Neural progenitor cell (in vitro differentiated cells): ENCODE measurements at regions not wholly inside any gene's neighbourhood (a gene's known extent, or its start where the extent isn't known, plus 50 kb on each side); places are given as distances from the start of the nearest gene placed in this dataset.
"Not testable (repeated sequence)": the region's sequence is repeated elsewhere in the genome, so short reads cannot be mapped to it uniquely, and the experiment has no call there.

ENCODE experiments used
- DNase-seq: peaks from one replicate; pipeline ENCODE4 v3.0.0-alpha.2; 2016; ENCODE audit warnings: low spot score
- H2AFZ ChIP-seq: fragments of 200-600 bp; sonication (generic); replicated peaks from 2 replicates; pipeline ENCODE4 v1.6.1; 2016; ENCODE audit warnings: antibody characterized with exemption
- H3F3A ChIP-seq: fragments of 200-600 bp; sonication (generic); 2 replicates; pipeline ENCODE4 v1.6.1; 2016; ENCODE audit warnings: antibody characterized with exemption, low read depth
- H3K27ac ChIP-seq: fragments of 200-600 bp; sonication (generic); 2 replicates; pipeline ENCODE4 v1.5.1; 2016; ENCODE audit warnings: mild to moderate bottlenecking
- H3K27me3 ChIP-seq: fragments of 200-600 bp; sonication (generic); 2 replicates; pipeline ENCODE4 v1.6.1; 2016; ENCODE audit warnings: mild to moderate bottlenecking, moderate library complexity
- H3K36me3 ChIP-seq: fragments of 200-600 bp; sonication (generic); 2 replicates; pipeline ENCODE4 v1.5.1; 2016
- H3K4me1 ChIP-seq: fragments of 200-600 bp; sonication (generic); 2 replicates; pipeline ENCODE4 v1.6.1; 2016; ENCODE audit warnings: mixed run types
- H3K4me2 ChIP-seq: fragments of 200-600 bp; sonication (generic); 2 replicates; pipeline ENCODE4 v1.6.1; 2016
- H3K4me3 ChIP-seq: fragments of 200-600 bp; sonication (generic); 2 replicates; pipeline ENCODE4 v1.5.1; 2016
- H3K79me2 ChIP-seq: fragments of 200-600 bp; sonication (generic); 2 replicates; pipeline ENCODE4 v1.6.1; 2016; ENCODE audit warnings: low read depth
- H3K9ac ChIP-seq: fragments of 200-600 bp; sonication (generic); 2 replicates; pipeline ENCODE4 v1.6.1; 2016
- H3K9me3 ChIP-seq: fragments of 200-600 bp; sonication (generic); 2 replicates; pipeline ENCODE4 v1.5.1; 2016; ENCODE audit warnings: low read depth
- H4K20me1 ChIP-seq: fragments of 200-600 bp; sonication (generic); 2 replicates; pipeline ENCODE4 v1.6.1; 2016; ENCODE audit warnings: low read depth
- H3K27ac Mint-ChIP-seq: 3 replicates; pipeline ENCODE4 v1.8.0; 2021; ENCODE audit warnings: mixed read lengths
- H3K27me3 Mint-ChIP-seq: 2 replicates; pipeline ENCODE4 v1.8.0; 2022; ENCODE audit warnings: low read depth, mild to moderate bottlenecking, inconsistent platforms, moderate library complexity, mixed read lengths; ENCODE audit not compliant: insufficient read depth
- H3K36me3 Mint-ChIP-seq: 3 replicates; pipeline ENCODE4 v1.8.0; 2021; ENCODE audit warnings: mixed read lengths
- H3K4me1 Mint-ChIP-seq: 3 replicates; pipeline ENCODE4 v1.8.0; 2021; ENCODE audit warnings: mixed read lengths
- H3K4me3 Mint-ChIP-seq: 3 replicates; pipeline ENCODE4 v1.8.0; 2021; ENCODE audit warnings: mild to moderate bottlenecking, moderate library complexity, mixed read lengths
- H3K9me3 Mint-ChIP-seq: 3 replicates; pipeline ENCODE4 v1.8.0; 2020; ENCODE audit warnings: mixed read lengths
- EZH2 ChIP-seq: fragments of 200-600 bp; sonication (generic); IDR thresholded peaks from 2 replicates; pipeline ENCODE4 v1.6.1; 2017; ENCODE audit warnings: antibody characterized with exemption, mild to moderate bottlenecking, moderate library complexity
- EZH2phosphoT487 ChIP-seq: fragments of 200-600 bp; sonication (generic); IDR thresholded peaks from 2 replicates; pipeline ENCODE4 v1.6.1; 2017; ENCODE audit warnings: antibody characterized with exemption
- TF ChIP-seq, protein P1 (sequence below): fragments of 200-600 bp; sonication (generic); IDR thresholded peaks from 2 replicates; pipeline ENCODE4 v1.5.1; 2017; ENCODE audit warnings: antibody characterized with exemption, mild to moderate bottlenecking

DNA sequence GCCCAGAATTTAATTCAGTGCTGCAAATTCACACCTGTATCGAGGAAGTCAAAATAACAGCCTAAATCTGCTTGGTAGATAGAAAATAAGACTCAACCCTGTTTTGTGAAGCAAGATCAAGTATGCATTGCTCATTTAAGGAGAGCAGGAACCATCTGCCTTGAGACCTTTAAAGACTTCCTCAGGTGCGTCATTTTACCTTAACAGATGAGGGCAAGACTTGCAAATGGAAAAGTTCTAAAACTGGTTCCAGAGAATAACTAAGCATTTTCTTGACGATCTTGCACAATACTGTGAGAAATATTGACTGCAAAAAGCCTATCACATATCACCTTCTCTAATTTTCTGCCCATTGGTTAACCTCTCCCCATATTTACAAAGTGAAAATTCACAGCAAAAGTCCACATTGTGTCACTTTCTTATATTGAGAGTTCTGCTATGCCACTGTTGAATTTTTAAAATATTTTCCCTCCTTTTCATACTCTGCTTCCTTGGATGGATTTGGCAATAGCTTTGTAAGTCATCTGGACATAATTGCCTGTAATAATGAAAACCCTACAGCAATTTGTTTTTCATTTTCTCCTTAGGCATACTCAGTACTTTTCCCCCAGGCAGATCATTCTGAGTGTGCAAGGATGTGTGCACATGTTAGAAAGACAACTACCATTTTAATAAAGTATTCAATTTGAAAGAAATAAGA, 234.2 kb downstream of the AASDHPPT start:
- Histone ChIP-seq H3K27ac (no peak overlapping the region), H4K20me1 (no peaks in the 10 kb centered on the region), H3K4me3 (no peak overlapping the region), H3K36me3 (no peaks in the 10 kb centered on the region), H3F3A (no peaks in the 10 kb centered on the region), H3K27me3 (no peaks in the 10 kb centered on the region), H3K9me3 (no peaks in the 10 kb centered on the region), H2AFZ (no peak overlapping the region), H3K79me2 (no peaks in the 10 kb centered on the region), H3K4me2 (no peak overlapping the region), H3K4me1 (peaks cover 2% of the 10 kb centered on the region), H3K9ac (no peak overlapping the region)
- H3K27ac Mint-ChIP-seq: no peak overlapping the region
- H3K36me3 Mint-ChIP-seq: no peaks in the 10 kb centered on the region
- no peak for TF ChIP-seq EZH2phosphoT487
- TF ChIP-seq, protein P1, sequence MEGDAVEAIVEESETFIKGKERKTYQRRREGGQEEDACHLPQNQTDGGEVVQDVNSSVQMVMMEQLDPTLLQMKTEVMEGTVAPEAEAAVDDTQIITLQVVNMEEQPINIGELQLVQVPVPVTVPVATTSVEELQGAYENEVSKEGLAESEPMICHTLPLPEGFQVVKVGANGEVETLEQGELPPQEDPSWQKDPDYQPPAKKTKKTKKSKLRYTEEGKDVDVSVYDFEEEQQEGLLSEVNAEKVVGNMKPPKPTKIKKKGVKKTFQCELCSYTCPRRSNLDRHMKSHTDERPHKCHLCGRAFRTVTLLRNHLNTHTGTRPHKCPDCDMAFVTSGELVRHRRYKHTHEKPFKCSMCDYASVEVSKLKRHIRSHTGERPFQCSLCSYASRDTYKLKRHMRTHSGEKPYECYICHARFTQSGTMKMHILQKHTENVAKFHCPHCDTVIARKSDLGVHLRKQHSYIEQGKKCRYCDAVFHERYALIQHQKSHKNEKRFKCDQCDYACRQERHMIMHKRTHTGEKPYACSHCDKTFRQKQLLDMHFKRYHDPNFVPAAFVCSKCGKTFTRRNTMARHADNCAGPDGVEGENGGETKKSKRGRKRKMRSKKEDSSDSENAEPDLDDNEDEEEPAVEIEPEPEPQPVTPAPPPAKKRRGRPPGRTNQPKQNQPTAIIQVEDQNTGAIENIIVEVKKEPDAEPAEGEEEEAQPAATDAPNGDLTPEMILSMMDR: no peak
- no peak for TF ChIP-seq EZH2
- H3K4me1 Mint-ChIP-seq: peaks cover 9% of the 10 kb centered on the region
- peaks cover 4% of the 10 kb centered on the region for H3K9me3 Mint-ChIP-seq
- H3K4me3 Mint-ChIP-seq: no peak overlapping the region
- DNase-seq: no peak
- peaks cover 2% of the 10 kb centered on the region for H3K27me3 Mint-ChIP-seq

DNA sequence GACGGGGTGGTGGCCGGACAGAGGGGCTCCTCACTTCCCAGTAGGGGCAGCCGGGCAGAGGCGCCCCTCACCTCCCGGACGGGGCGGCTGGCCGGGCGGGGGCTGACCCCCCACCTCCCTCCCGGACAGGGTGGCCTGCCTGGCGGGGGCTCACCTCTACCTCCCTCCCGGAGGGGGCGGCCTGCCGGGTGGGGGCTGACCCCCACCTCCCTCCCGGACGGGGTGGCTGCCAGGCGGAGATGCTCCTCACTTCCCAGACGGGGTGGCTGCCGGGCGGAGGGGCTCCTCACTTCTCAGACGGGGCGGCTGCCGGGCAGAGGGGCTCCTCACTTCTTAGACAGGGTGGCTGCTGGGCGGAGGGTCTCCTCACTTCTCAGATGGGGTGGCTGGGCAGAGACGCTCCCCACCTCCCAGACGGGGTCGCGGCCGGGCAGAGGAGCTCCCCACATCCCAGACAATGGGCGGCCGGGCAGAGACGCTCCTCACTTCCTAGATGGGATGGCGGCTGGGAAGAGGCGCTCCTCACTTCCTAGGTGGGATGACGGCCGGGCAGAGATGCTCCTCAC, 239.8 kb downstream of the AASDHPPT start:
- not testable (repeated sequence) for H3K9me3 ChIP-seq, H3K27me3 ChIP-seq, DNase-seq, H3K36me3 Mint-ChIP-seq, H3K27ac Mint-ChIP-seq, H3K4me3 ChIP-seq, H3K27ac ChIP-seq, H3F3A ChIP-seq, H4K20me1 ChIP-seq, H3K4me1 ChIP-seq, H3K79me2 ChIP-seq, H3K9ac ChIP-seq, H3K4me3 Mint-ChIP-seq, H2AFZ ChIP-seq, H3K4me2 ChIP-seq, H3K36me3 ChIP-seq, H3K27me3 Mint-ChIP-seq
- Mint-ChIP-seq H3K4me1 (peaks cover 12% of the 10 kb centered on the region), H3K9me3 (peaks cover 33% of the 10 kb centered on the region)

DNA sequence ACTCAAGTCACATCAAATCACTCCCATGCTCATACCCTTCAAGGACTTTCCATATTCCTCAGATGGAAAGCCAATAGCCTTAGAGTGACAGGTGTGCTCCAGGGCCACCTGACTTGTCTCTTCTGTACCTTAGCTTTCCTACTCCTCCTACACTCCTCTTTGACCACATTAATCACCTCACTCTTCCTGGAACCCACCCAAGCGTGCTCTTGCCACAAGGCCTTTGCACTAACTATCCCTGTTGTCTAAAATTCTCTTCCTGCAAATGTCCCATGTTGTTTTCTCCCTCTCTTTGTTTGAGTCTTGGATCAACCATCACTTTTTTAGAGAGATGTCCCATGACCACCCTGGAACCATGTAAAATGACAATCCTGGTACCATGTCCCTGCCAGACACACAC, 244.1 kb downstream of the AASDHPPT start:
- H3K27ac ChIP-seq: no peak overlapping the region
- peaks cover 4% of the 10 kb centered on the region for H3K9me3 ChIP-seq
- no peaks in the 10 kb centered on the region for H3K79me2 ChIP-seq
- H3F3A ChIP-seq: no peaks in the 10 kb centered on the region
- H3K27me3 ChIP-seq: no peaks in the 10 kb centered on the region
- H3K4me1 ChIP-seq: no peaks in the 10 kb centered on the region
- no peak overlapping the region for H3K4me3 ChIP-seq
- TF ChIP-seq EZH2 (no peak), EZH2phosphoT487 (no peak)
- TF ChIP-seq, protein P1: no peak
- Mint-ChIP-seq H3K27me3 (peaks cover 9% of the 10 kb centered on the region), H3K9me3 (peaks cover 43% of the 10 kb centered on the region), H3K4me1 (peaks cover 7% of the 10 kb centered on the region), H3K36me3 (peaks cover 4% of the 10 kb centered on the region), H3K4me3 (no peak overlapping the region), H3K27ac (no peak overlapping the region)
- no peak for DNase-seq
- H3K36me3 ChIP-seq: no peaks in the 10 kb centered on the region
- H3K9ac ChIP-seq: no peak overlapping the region
- H2AFZ ChIP-seq: no peak overlapping the region
- no peaks in the 10 kb centered on the region for H4K20me1 ChIP-seq
- H3K4me2 ChIP-seq: no peak overlapping the region

DNA sequence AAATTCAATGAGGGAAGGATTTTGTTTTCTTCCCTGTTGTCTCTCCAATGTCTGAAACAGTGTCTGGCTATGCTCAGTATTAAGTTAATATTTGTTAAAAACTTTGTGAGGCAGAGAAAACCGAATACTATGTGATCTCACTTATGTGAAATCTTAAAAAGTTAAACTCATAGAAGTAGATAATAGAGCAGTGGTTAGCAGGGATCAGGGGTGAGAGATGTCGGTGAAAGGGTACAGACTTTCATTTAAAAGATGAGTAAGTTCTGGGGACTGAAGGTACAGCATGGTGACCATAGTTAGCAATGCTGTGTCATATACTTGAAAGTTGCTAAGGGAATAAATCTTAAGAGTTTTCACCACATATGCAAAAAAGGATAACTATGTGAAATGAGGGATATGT, 244.6 kb downstream of the AASDHPPT start:
- H3K4me1 ChIP-seq: no peaks in the 10 kb centered on the region
- peaks cover 40% of the 10 kb centered on the region for H3K9me3 Mint-ChIP-seq
- H3K9me3 ChIP-seq: peaks cover 4% of the 10 kb centered on the region
- H3K27me3 Mint-ChIP-seq: peaks cover 10% of the 10 kb centered on the region
- H3K27ac Mint-ChIP-seq: no peak overlapping the region
- no peaks in the 10 kb centered on the region for H4K20me1 ChIP-seq
- no peak overlapping the region for H3K9ac ChIP-seq
- no peak overlapping the region for H3K4me2 ChIP-seq
- no peak overlapping the region for H2AFZ ChIP-seq
- H3K27ac ChIP-seq: no peak overlapping the region
- H3K4me1 Mint-ChIP-seq: peaks cover 8% of the 10 kb centered on the region
- no peak overlapping the region for H3K4me3 Mint-ChIP-seq
- no peak overlapping the region for H3K4me3 ChIP-seq
- no peaks in the 10 kb centered on the region for H3F3A ChIP-seq
- no peaks in the 10 kb centered on the region for H3K36me3 ChIP-seq
- no peaks in the 10 kb centered on the region for H3K27me3 ChIP-seq
- peaks cover 4% of the 10 kb centered on the region for H3K36me3 Mint-ChIP-seq
- no peaks in the 10 kb centered on the region for H3K79me2 ChIP-seq
- TF ChIP-seq EZH2phosphoT487 (no peak), EZH2 (no peak)
- TF ChIP-seq, protein P1: no peak
- no peak for DNase-seq
